K562 (cell line): ENCODE measurements at regions not wholly inside any gene's neighbourhood (a gene's known extent, or its start where the extent isn't known, plus 50 kb on each side); places are given as distances from the start of the nearest gene placed in this dataset.
A peak's percentile ranks its signal among the peaks of the same experiment; 100 is the strongest.

Source experiments
- ATAC-seq: fragments of 200-7000 bp; cut with Tn5 transposase; 3 replicates; pipeline ENCODE4 v1.9.1; 2020; ENCODE audit warnings: moderate library complexity
- BruUV-seq: library from RNA; stranded (reverse); fragments of 400-500 nt; replicated peaks from 2 replicates; lab custom pipeline; 2021; lab: Mats Ljungman, UMichigan
- CTCF ChIA-PET: fragments of 300-600 bp; formaldehyde crosslinking; extraction: SDS; loops from one replicate; lab custom pipeline; 2021; ENCODE audit warnings: low intra/inter-chr PET ratio; lab: Yijun Ruan, JAX
- POLR2A ChIA-PET: fragments of 300-600, 350-650 bp; sonication (Branson Sonifier 250); formaldehyde crosslinking; extraction: SDS; loops from one replicate; lab custom pipeline; 2021; ENCODE audit warnings: antibody characterized with exemption, inconsistent platforms; lab: Yijun Ruan, JAX
- DNase-seq, 4 experiments: peaks; one replicate each; pipeline versions ENCODE4 v3.0.0 to v3.0.0-alpha.2; 2011 to 2018; ENCODE audit warnings: low spot score in 3 of 4, mixed read lengths in 3 of 4; ENCODE audit errors: extremely low read depth in 1 of 4
- FAIRE-seq: peaks from 2 replicates; lab custom pipeline; 2011; peaks lifted over from hg19 to GRCh38; lab: Jason Lieb, UNC
- H2AFZ ChIP-seq: 2 replicates; pipeline ENCODE4 v1.6.0; 2011; ENCODE audit warnings: low read depth, low read length, control low read depth, inconsistent platforms
- H3K27ac ChIP-seq: fragments of 200-600 bp; 3 replicates; pipeline ENCODE4 v1.8.0; 2011; ENCODE audit warnings: low read depth, mild to moderate bottlenecking, control low read depth, inconsistent platforms, low read length, moderate library complexity, mixed read lengths; ENCODE audit errors: extremely low read depth
- H3K27me3 ChIP-seq, 2 experiments: fragments of 300-600 bp in 1 of 2; 2 replicates in 1 of 2; 3 replicates in 1 of 2; pipeline versions ENCODE4 v1.6.0 to v1.8.0; 2011; ENCODE audit warnings: inconsistent platforms in 2 of 2, low read length in 2 of 2, mild to moderate bottlenecking in 1 of 2, mixed read lengths in 1 of 2, moderate library complexity in 1 of 2; ENCODE audit not compliant: control insufficient read depth in 2 of 2, insufficient read depth in 2 of 2
- H3K36me3 ChIP-seq: fragments of 300-600 bp; 3 replicates; pipeline ENCODE4 v1.8.0; 2011; ENCODE audit warnings: mild to moderate bottlenecking, low read length, inconsistent platforms; ENCODE audit not compliant: control insufficient read depth, insufficient read depth
- H3K4me1 ChIP-seq, 2 experiments: fragments of 200-600 bp in 1 of 2; replicated peaks in 1 of 2; 2 replicates in 1 of 2; 3 replicates in 1 of 2; pipeline versions ENCODE4 v1.5.1 to v1.8.0; 2011; ENCODE audit warnings: inconsistent platforms in 2 of 2, low read length in 2 of 2, mild to moderate bottlenecking in 1 of 2, mixed read lengths in 1 of 2, moderate library complexity in 1 of 2; ENCODE audit not compliant: control insufficient read depth in 2 of 2, insufficient read depth in 2 of 2
- H3K4me2 ChIP-seq: 2 replicates; pipeline ENCODE4 v1.6.1; 2011; ENCODE audit warnings: low read length, control low read depth, inconsistent platforms, mixed read lengths; ENCODE audit not compliant: insufficient read depth
- H3K4me3 ChIP-seq: fragments of 200-600 bp; sonication (generic), shearing (Covaris generic); 2 replicates; pipeline ENCODE4 v1.5.1; 2016; ENCODE audit warnings: control low read depth, inconsistent platforms
- H3K79me2 ChIP-seq: fragments of 200-600 bp; 3 replicates; pipeline ENCODE4 v1.8.0; 2011; ENCODE audit warnings: low read length, inconsistent platforms; ENCODE audit not compliant: control insufficient read depth, insufficient read depth
- H3K9ac ChIP-seq, 2 experiments: 2 replicates each; pipeline versions ENCODE4 v1.6.0 to v1.6.1; 2011; ENCODE audit warnings: low read depth in 2 of 2, low read length in 2 of 2, control low read depth in 1 of 2, inconsistent platforms in 1 of 2, mild to moderate bottlenecking in 1 of 2, mixed read lengths in 1 of 2; ENCODE audit not compliant: insufficient read depth in 1 of 2
- H3K9me1 ChIP-seq: one replicate; pipeline ENCODE4 v1.6.0; 2011; ENCODE audit warnings: inconsistent platforms, mild to moderate bottlenecking, low read length, moderate library complexity; ENCODE audit not compliant: control insufficient read depth, insufficient read depth
- H3K9me3 ChIP-seq: replicated peaks from 2 replicates; pipeline ENCODE4 v1.5.1; 2011; ENCODE audit warnings: low read depth, low read length, inconsistent platforms; ENCODE audit not compliant: control insufficient read depth, insufficient read depth
- H4K20me1 ChIP-seq: replicated peaks from 2 replicates; pipeline ENCODE4 v1.6.1; 2011; ENCODE audit warnings: low read length, inconsistent platforms, mixed read lengths; ENCODE audit not compliant: control insufficient read depth, insufficient read depth
- GTF2A2 ChIP-seq: IDR thresholded peaks from 2 replicates; pipeline ENCODE4 v1.6.1; 2016; ENCODE audit warnings: mild to moderate bottlenecking, missing genetic modification characterization, missing compliant biosample characterization
- LCOR ChIP-seq: sonication (generic); formaldehyde crosslinking; IDR thresholded peaks from 2 replicates; pipeline ENCODE4 v1.8.0; 2022; ENCODE audit warnings: mild to moderate bottlenecking, missing genetic modification reagents
- PTBP1 ChIP-seq: fragments of 200-400 bp; formaldehyde crosslinking; IDR thresholded peaks from 2 replicates; pipeline ENCODE4 v1.6.1; 2017; ENCODE audit warnings: low read depth, low read length
- SAFB ChIP-seq: fragments of 200-400 bp; formaldehyde crosslinking; IDR thresholded peaks from 2 replicates; pipeline ENCODE4 v1.6.1; 2017; ENCODE audit warnings: low read depth, low read length, borderline replicate concordance
- WHSC1 ChIP-seq: IDR thresholded peaks from one replicate; pipeline ENCODE4 v1.6.1; 2012; ENCODE audit warnings: low read length, control low read depth, inconsistent platforms
- ZNF384 ChIP-seq: IDR thresholded peaks from 2 replicates; pipeline ENCODE4 v1.6.1; 2012; ENCODE audit warnings: low read depth, low read length, improper control_type of control experiment
- ZNF766 ChIP-seq: fragments of 200-800 bp; sonication (Bioruptor generic); conservative IDR thresholded peaks from 2 replicates; pipeline ENCODE4 v1.6.1; 2016; ENCODE audit warnings: missing genetic modification characterization, missing compliant biosample characterization
- WGBS: fragments of 100-300 bp; shearing (Covaris generic); methylation state at CpG from one replicate; pipeline ENCODE4 v1.1.6; 2016; ENCODE audit warnings: low coverage, mixed read lengths; ENCODE audit not compliant: insufficient coverage; ENCODE audit errors: missing lambda C conversion rate; 5-methylcytosine and 5-hydroxymethylcytosine counted together
- in situ Hi-C: fragments of 300-500 bp; cut with MboI; formaldehyde crosslinking; loops from 4 replicates; pipeline ENCODE4 v1.15.0; 2018; ENCODE audit warnings: inconsistent platforms, mixed read lengths
- intact Hi-C: fragments of 100-400 bp; cut with micrococcal nuclease; formaldehyde crosslinking; loops from 2 replicates; pipeline ENCODE4 v1.14.2; 2022
- TF ChIP-seq, protein P1 (sequence below): sonication (generic); formaldehyde crosslinking; IDR thresholded peaks from 2 replicates; pipeline ENCODE4 v1.5.0; 2020; ENCODE audit warnings: missing genetic modification reagents
- TF ChIP-seq, protein P2 (sequence below): fragments of 250-450 bp; sonication (Bioruptor Pico); IDR thresholded peaks from 2 replicates; pipeline ENCODE4 v1.8.0; 2021; ENCODE audit warnings: mild to moderate bottlenecking, moderate library complexity
- TF ChIP-seq, protein P3 (sequence below), 2 experiments: fragments of 200-800 bp in 1 of 2; sonication (Bioruptor generic) in 1 of 2; sonication (generic) in 1 of 2; formaldehyde crosslinking in 1 of 2; IDR thresholded peaks in 1 of 2; conservative IDR thresholded peaks in 1 of 2; 2 replicates each; pipeline versions ENCODE4 v1.5.0 to v1.6.1; 2016 to 2020; ENCODE audit warnings: missing compliant biosample characterization in 1 of 2, missing genetic modification characterization in 1 of 2, missing genetic modification reagents in 1 of 2
- TF ChIP-seq, protein P4 (sequence below): sonication (generic); formaldehyde crosslinking; IDR thresholded peaks from 2 replicates; pipeline ENCODE4 v1.8.0; 2023; ENCODE audit warnings: mild to moderate bottlenecking, missing genetic modification reagents

DNA sequence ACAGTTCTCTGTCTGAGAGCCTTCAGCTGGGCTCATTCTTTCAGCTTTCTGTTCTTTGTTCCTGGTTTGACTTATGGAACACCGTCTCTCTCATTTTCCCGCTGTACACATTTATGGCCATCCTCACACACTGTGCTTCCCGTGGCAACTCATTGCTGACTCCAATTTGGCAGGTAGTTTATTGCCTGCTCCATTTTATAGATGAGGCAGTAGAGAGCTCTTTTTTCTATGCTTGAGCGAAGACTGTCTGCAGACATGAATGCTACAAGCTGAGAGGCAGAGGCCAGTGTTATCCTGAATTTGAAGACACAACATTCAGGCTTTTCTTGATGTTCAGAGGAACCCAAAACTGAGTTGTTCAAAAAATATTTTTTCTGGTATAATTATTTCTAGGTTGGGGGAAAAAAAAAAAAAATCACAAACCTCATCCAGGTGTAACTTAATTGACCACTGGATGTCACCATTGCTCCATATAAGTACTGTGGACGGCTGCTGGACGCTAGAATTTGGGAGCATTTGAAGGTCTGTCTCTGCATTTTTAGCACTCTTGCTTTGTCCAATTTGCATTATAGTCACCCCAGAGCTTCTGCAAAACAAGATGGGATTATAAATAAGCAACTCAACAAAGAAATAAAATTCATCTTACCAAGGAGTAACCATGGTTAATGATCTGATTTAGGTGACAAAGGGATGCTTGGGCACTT is 83.5 kb downstream of the HRH4 start (continued):
- TF ChIP-seq, protein P1, sequence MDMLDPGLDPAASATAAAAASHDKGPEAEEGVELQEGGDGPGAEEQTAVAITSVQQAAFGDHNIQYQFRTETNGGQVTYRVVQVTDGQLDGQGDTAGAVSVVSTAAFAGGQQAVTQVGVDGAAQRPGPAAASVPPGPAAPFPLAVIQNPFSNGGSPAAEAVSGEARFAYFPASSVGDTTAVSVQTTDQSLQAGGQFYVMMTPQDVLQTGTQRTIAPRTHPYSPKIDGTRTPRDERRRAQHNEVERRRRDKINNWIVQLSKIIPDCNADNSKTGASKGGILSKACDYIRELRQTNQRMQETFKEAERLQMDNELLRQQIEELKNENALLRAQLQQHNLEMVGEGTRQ (CRISPR knock-in tag), result no peak
- peak; percentile 79 for TF ChIP-seq ZNF384

DNA sequence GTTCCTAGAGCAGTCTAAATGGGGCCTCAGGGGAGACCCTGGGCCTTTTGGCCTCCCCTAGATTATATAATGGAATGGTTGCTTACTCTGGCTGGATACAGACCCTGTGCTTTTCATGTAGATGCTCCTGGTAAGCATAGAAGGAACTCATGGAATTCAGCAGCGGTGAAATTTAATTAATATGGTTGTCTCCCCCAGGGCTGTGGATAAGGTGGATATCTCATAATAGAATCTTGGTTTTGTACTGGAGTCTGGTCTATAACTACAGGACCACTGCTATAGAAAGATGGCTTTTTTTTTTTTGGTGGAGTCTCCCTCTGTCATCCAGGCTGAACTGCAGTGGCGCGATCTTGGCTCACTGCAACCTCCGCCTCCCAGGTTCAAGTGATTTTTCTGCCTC is 84.5 kb downstream of the HRH4 start:
- CTCF ChIA-PET, result interaction anchor here (1.0 kb wide), 1 partner anchor 182 kb away, joined by 5 read pairs; no protein-coding TSS in a partner anchor
- no peak overlapping the region for H2AFZ ChIP-seq
- POLR2A ChIA-PET, result interaction anchor here (1.3 kb wide), 1 partner anchor 60 kb away, joined by 3 read pairs; no protein-coding TSS in a partner anchor
- 4% methylated on average over 4 of the region's 4 CpGs for WGBS
- H3K27me3 ChIP-seq, result no peaks in the 10 kb centered on the region
- no peaks in the 10 kb centered on the region for H3K4me1 ChIP-seq
- no peaks in the 10 kb centered on the region for H3K36me3 ChIP-seq
- no peak overlapping the region for H3K27ac ChIP-seq
- no TSS peak for BruUV-seq
- intact Hi-C loops, result loop anchor here (1.0 to 10.0 kb wide), 3 partner anchors 60 to 1350 kb away; no protein-coding TSS in a partner anchor
- ATAC-seq, result no peak
- H3K4me2 ChIP-seq, result no peak overlapping the region
- H3K9me3 ChIP-seq, result no peaks in the 10 kb centered on the region
- H3K9me1 ChIP-seq, result no peaks in the 10 kb centered on the region
- no peak overlapping the region for H3K9ac ChIP-seq
- in situ Hi-C loops, result no loop called here
- FAIRE-seq, result no peak
- no peaks in the 10 kb centered on the region for H3K79me2 ChIP-seq
- H3K4me3 ChIP-seq, result no peak overlapping the region
- no peak for DNase-seq
- H4K20me1 ChIP-seq, result no peaks in the 10 kb centered on the region
- TF ChIP-seq, protein P2, sequence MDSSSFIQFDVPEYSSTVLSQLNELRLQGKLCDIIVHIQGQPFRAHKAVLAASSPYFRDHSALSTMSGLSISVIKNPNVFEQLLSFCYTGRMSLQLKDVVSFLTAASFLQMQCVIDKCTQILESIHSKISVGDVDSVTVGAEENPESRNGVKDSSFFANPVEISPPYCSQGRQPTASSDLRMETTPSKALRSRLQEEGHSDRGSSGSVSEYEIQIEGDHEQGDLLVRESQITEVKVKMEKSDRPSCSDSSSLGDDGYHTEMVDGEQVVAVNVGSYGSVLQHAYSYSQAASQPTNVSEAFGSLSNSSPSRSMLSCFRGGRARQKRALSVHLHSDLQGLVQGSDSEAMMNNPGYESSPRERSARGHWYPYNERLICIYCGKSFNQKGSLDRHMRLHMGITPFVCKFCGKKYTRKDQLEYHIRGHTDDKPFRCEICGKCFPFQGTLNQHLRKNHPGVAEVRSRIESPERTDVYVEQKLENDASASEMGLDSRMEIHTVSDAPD (CRISPR knock-in tag), result no peak
- TF ChIP-seq GTF2A2 (tag), result no peak
- no peak for TF ChIP-seq WHSC1
- TF ChIP-seq SAFB, result no peak
- TF ChIP-seq, protein P3, sequence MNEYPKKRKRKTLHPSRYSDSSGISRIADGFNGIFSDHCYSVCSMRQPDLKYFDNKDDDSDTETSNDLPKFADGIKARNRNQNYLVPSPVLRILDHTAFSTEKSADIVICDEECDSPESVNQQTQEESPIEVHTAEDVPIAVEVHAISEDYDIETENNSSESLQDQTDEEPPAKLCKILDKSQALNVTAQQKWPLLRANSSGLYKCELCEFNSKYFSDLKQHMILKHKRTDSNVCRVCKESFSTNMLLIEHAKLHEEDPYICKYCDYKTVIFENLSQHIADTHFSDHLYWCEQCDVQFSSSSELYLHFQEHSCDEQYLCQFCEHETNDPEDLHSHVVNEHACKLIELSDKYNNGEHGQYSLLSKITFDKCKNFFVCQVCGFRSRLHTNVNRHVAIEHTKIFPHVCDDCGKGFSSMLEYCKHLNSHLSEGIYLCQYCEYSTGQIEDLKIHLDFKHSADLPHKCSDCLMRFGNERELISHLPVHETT (CRISPR knock-in tag; conservative IDR thresholded peaks at IDR 0.05 in 1 of 2, IDR thresholded peaks at IDR 0.05 in 1 of 2), result no peak
- TF ChIP-seq PTBP1, result no peak
- no peak for TF ChIP-seq LCOR (CRISPR knock-in tag)
- TF ChIP-seq, protein P4, sequence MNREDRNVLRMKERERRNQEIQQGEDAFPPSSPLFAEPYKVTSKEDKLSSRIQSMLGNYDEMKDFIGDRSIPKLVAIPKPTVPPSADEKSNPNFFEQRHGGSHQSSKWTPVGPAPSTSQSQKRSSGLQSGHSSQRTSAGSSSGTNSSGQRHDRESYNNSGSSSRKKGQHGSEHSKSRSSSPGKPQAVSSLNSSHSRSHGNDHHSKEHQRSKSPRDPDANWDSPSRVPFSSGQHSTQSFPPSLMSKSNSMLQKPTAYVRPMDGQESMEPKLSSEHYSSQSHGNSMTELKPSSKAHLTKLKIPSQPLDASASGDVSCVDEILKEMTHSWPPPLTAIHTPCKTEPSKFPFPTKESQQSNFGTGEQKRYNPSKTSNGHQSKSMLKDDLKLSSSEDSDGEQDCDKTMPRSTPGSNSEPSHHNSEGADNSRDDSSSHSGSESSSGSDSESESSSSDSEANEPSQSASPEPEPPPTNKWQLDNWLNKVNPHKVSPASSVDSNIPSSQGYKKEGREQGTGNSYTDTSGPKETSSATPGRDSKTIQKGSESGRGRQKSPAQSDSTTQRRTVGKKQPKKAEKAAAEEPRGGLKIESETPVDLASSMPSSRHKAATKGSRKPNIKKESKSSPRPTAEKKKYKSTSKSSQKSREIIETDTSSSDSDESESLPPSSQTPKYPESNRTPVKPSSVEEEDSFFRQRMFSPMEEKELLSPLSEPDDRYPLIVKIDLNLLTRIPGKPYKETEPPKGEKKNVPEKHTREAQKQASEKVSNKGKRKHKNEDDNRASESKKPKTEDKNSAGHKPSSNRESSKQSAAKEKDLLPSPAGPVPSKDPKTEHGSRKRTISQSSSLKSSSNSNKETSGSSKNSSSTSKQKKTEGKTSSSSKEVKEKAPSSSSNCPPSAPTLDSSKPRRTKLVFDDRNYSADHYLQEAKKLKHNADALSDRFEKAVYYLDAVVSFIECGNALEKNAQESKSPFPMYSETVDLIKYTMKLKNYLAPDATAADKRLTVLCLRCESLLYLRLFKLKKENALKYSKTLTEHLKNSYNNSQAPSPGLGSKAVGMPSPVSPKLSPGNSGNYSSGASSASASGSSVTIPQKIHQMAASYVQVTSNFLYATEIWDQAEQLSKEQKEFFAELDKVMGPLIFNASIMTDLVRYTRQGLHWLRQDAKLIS (CRISPR knock-in tag), result no peak
- no peak for TF ChIP-seq ZNF766 (CRISPR knock-in tag)
